Epithelial cell of esophagus (primary cell): ENCODE measurements at regions not wholly inside any gene's neighbourhood (a gene's known extent, or its start where the extent isn't known, plus 50 kb on each side); places are given as distances from the start of the nearest gene placed in this dataset.
A peak's percentile ranks its signal among the peaks of the same experiment; 100 is the strongest.
"Not testable (repeated sequence)": the region's sequence is repeated elsewhere in the genome, so short reads cannot be mapped to it uniquely, and the experiment has no call there.

Experiments used
- DNase-seq: peaks from one replicate; pipeline ENCODE4 v3.0.0; 2010; ENCODE audit warnings: low read depth
- H3K4me3 ChIP-seq: 2 replicates; pipeline ENCODE4 v1.5.1; 2011; ENCODE audit warnings: mild to moderate bottlenecking, low read length, control low read depth
- TF ChIP-seq, protein P1 (sequence below): IDR thresholded peaks from 2 replicates; pipeline ENCODE4 v1.5.1; 2011; ENCODE audit warnings: low read depth, mild to moderate bottlenecking, low read length, control low read depth, inconsistent platforms; ENCODE audit not compliant: insufficient read depth; ENCODE audit errors: missing control alignments

GRCh38 chr18:8882632-8883408 is 177.5 kb downstream of the MTCL1 start:
- DNase-seq: peak; percentile 60
- no peak overlapping the region for H3K4me3 ChIP-seq
- TF ChIP-seq, protein P1, sequence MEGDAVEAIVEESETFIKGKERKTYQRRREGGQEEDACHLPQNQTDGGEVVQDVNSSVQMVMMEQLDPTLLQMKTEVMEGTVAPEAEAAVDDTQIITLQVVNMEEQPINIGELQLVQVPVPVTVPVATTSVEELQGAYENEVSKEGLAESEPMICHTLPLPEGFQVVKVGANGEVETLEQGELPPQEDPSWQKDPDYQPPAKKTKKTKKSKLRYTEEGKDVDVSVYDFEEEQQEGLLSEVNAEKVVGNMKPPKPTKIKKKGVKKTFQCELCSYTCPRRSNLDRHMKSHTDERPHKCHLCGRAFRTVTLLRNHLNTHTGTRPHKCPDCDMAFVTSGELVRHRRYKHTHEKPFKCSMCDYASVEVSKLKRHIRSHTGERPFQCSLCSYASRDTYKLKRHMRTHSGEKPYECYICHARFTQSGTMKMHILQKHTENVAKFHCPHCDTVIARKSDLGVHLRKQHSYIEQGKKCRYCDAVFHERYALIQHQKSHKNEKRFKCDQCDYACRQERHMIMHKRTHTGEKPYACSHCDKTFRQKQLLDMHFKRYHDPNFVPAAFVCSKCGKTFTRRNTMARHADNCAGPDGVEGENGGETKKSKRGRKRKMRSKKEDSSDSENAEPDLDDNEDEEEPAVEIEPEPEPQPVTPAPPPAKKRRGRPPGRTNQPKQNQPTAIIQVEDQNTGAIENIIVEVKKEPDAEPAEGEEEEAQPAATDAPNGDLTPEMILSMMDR: no peak

DNA sequence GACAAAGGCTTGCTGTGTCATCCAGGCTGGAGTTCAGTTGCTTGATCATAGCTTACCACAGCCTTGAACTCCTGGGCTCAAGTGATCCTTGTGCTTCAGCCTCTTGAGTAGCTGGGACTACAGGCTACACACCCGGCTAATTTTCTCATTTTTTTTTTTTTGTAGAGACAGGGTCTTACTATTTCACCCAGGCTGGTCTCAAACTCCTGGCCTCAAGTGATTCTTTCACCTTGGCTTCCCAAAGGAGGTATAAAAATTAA is 178.0 kb downstream of the MTCL1 start:
- TF ChIP-seq, protein P1: no peak
- no peak for DNase-seq
- H3K4me3 ChIP-seq: no peak overlapping the region

GRCh38 chr18:8887877-8888276 is 182.5 kb downstream of the MTCL1 start:
- H3K4me3 ChIP-seq, DNase-seq: not testable (repeated sequence)

GRCh38 chr18:8889489-8889888 is 184.1 kb downstream of the MTCL1 start:
- TF ChIP-seq, protein P1: no peak
- H3K4me3 ChIP-seq: no peak overlapping the region
- no peak for DNase-seq

GRCh38 chr18:8890503-8890902 is 185.1 kb downstream of the MTCL1 start:
- not testable (repeated sequence) for DNase-seq, H3K4me3 ChIP-seq

- TF ChIP-seq, protein P1: no peak
- DNase-seq: peak; percentile 95
- no peak overlapping the region for H3K4me3 ChIP-seq
These were observed 185.7 kb downstream of the MTCL1 start for GRCh38 chr18:8890957-8891464.

- TF ChIP-seq, protein P1: no peak
- no peak overlapping the region for H3K4me3 ChIP-seq
- no peak for DNase-seq
These were observed 187.9 kb downstream of the MTCL1 start for GRCh38 chr18:8893221-8893620.

DNA sequence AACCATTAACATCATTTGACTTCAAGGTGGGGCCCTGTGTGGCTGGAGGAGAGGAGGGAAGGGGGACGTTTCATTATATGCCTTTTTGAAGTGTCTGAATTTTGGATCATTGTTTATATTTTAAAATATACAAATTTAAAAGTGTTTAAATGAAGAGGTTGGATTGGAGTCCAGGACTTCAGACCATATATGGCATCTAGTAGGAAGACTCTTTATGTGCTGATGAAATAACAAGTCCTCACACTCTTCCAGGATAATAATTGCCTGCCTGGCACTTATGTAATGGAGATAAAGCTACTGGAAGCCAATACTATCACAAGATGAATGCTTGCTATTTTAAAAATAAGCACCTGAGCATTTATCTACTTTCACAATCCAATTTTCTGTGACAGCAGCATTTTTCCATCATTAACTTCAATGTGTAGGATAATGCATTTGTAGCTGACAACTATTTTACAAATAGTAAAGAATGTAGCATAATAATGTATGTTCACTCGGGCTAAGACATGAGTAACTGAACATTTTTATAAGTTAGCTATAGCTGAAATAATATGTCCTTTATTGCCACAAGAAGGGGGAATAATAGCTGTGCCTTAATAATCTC is 188.4 kb downstream of the MTCL1 start:
- no peak for DNase-seq
- TF ChIP-seq, protein P1: no peak
- no peak overlapping the region for H3K4me3 ChIP-seq
